Upper lobe of left lung (tissue), 4 donors: ENCODE measurements at regions not wholly inside any gene's neighbourhood (a gene's known extent, or its start where the extent isn't known, plus 50 kb on each side); places are given as distances from the start of the nearest gene placed in this dataset.

Source experiments
- small RNA-seq, 4 donors: library from RNA; depleted of rRNA; stranded (forward); fragments of <200 nt; gene quantifications; one replicate each; pipeline ENCODE3, GENCODE V24; 2016

Small RNA genes in the stretch of these regions (small RNA-seq; reads per million reads assigned to genes)
- 0 reads per million in 4 donors for gene AC096711.1
